Ascending aorta (tissue), 2 donors: ENCODE measurements at regions not wholly inside any gene's neighbourhood (a gene's known extent, or its start where the extent isn't known, plus 50 kb on each side); places are given as distances from the start of the nearest gene placed in this dataset.

Source experiments
- DNase-seq, 2 donors: peaks; one replicate each; pipeline ENCODE4 v3.0.0-alpha.2; 2019; ENCODE audit warnings: low spot score in 2 of 2
- H3K27ac ChIP-seq, 2 donors: fragments of 200-600 bp; sonication (generic); one replicate each; pipeline ENCODE4 v1.5.1; 2016 to 2017; ENCODE audit warnings: mild to moderate bottlenecking in 1 of 2
- H3K27me3 ChIP-seq: fragments of 200-600 bp; sonication (generic); one replicate; pipeline ENCODE4 v1.5.1; 2017
- H3K36me3 ChIP-seq, 2 donors: fragments of 200-600 bp; sonication (generic); one replicate each; pipeline ENCODE4 v1.5.1; 2016
- H3K4me1 ChIP-seq, 2 donors: fragments of 200-600 bp; sonication (generic); one replicate each; pipeline ENCODE4 v1.5.1; 2016 to 2017; ENCODE audit warnings: mild to moderate bottlenecking in 1 of 2
- H3K4me3 ChIP-seq, 2 donors: fragments of 200-600 bp; sonication (generic); one replicate each; pipeline ENCODE4 v1.5.1; 2016 to 2017; ENCODE audit warnings: mild to moderate bottlenecking in 1 of 2
- H3K9me3 ChIP-seq, 2 donors: fragments of 200-600 bp; sonication (generic); one replicate each; pipeline ENCODE4 v1.5.1; 2016
- CTCF ChIP-seq, 3 experiments: fragments of 200-600 bp in 2 of 3; fragments of 450-650 bp in 1 of 3; sonication (generic) in 2 of 3; IDR thresholded peaks; one replicate each; pipeline ENCODE4 v1.5.1; 2016 to 2019; ENCODE audit warnings: antibody characterized with exemption in 3 of 3, mild to moderate bottlenecking in 1 of 3, moderate library complexity in 1 of 3
- intact Hi-C: fragments of 100-400 bp; cut with DNase I; formaldehyde crosslinking; loops from one replicate; pipeline ENCODE4 v1.15.1; 2023

DNA sequence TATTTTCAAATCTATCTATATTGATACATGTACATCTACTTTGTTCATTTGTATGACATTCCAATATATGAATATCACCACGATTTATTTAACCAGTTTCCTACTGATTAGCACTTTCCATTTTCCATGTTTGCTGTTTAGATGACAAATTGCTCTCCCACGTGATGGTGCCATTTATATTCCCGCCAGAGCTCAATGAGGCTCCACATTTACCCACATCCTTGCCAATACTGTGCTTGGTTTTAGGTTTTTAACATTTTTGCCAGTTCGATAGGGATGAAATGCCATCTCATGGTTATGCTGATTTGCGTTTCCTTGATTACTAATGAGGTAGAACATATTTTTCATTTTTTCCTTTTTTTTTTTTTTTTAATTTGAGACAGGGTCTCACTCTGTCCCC lies 86.7 kb upstream of the TRIM2 start:
- TF ChIP-seq CTCF (IDR thresholded peaks at IDR 0.05), result no peak
- intact Hi-C loops, result no loop called here
- H3K27ac ChIP-seq, result no peak overlapping the region
- H3K4me3 ChIP-seq, result no peak overlapping the region
- no peaks in the 10 kb centered on the region for H3K27me3 ChIP-seq
- H3K36me3 ChIP-seq, result no peaks in the 10 kb centered on the region
- H3K9me3 ChIP-seq, result no peaks in the 10 kb centered on the region
- H3K4me1 ChIP-seq, result peaks cover 10 to 14% of the 10 kb centered on the region in 2 donors
- no peak for DNase-seq

- H3K9me3 ChIP-seq, result no peaks in the 10 kb centered on the region
- H3K27ac ChIP-seq, result no peak overlapping the region
- no peaks in the 10 kb centered on the region for H3K27me3 ChIP-seq
- no peak overlapping the region for H3K4me3 ChIP-seq
- no peak for TF ChIP-seq CTCF (IDR thresholded peaks at IDR 0.05)
- H3K36me3 ChIP-seq, result no peaks in the 10 kb centered on the region
- peaks cover 10 to 13% of the 10 kb centered on the region in 2 donors for H3K4me1 ChIP-seq
- DNase-seq, result no peak
- intact Hi-C loops, result loop anchor here (10.0 kb wide), 1 partner anchor 335 kb away; no protein-coding TSS in a partner anchor
Measured at GRCh38 chr4:153119626-153120025, 84.6 kb upstream of the TRIM2 start.

DNA sequence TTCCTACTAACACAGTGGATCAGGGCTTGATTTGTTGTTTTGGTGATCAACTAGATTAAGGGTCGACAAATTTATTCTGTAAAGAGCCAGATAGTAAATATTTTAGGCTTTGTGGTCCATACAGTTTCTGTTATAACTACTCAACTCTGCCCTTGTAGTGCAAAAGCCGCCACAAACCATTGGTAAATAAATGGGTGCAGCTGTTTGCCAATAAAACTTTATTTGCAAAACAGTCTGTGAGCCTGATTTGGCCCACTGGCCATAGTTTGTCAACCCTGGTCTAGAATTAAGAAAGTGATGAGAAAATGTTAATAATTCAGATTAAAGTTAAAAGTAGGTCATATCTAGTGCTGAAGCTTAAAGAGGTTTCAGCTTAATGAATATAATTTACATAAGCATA lies 84.0 kb upstream of the TRIM2 start:
- Histone ChIP-seq H3K27ac (no peak overlapping the region), H3K9me3 (no peaks in the 10 kb centered on the region), H3K4me3 (no peak overlapping the region), H3K27me3 (no peaks in the 10 kb centered on the region), H3K4me1 (peaks cover 7 to 10% of the 10 kb centered on the region in 2 donors), H3K36me3 (no peaks in the 10 kb centered on the region)
- intact Hi-C loops, result loop anchor here (10.0 kb wide), 1 partner anchor 335 kb away; no protein-coding TSS in a partner anchor
- no peak for TF ChIP-seq CTCF (IDR thresholded peaks at IDR 0.05)
- DNase-seq, result no peak

DNA sequence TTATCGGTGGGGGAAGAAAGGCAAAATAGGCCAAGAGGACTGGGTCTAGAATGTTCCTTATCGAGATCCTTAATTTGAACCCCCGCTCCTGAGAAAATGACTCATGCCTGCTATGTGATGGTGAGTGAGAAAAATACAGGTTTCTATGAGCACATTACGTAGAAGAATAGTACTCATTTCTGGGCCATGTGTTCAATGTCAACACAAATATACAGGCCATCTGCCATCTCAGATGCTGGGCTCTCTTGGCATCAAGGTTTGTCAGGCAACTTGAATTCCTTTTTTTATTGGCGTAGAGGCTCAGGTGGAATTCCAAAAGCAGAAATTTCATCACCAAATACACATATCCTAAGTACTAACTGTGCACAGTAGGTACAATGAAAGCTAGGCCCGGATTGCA lies 81.4 kb upstream of the TRIM2 start:
- Histone ChIP-seq H3K27ac (no peak overlapping the region), H3K36me3 (no peaks in the 10 kb centered on the region), H3K4me1 (peaks cover 0 to 4% of the 10 kb centered on the region in 2 donors), H3K4me3 (no peak overlapping the region), H3K27me3 (no peaks in the 10 kb centered on the region), H3K9me3 (no peaks in the 10 kb centered on the region)
- TF ChIP-seq CTCF (IDR thresholded peaks at IDR 0.05), result no peak
- intact Hi-C loops, result loop anchor here (10.0 kb wide), 1 partner anchor 338 kb away; no protein-coding TSS in a partner anchor
- no peak for DNase-seq

DNA sequence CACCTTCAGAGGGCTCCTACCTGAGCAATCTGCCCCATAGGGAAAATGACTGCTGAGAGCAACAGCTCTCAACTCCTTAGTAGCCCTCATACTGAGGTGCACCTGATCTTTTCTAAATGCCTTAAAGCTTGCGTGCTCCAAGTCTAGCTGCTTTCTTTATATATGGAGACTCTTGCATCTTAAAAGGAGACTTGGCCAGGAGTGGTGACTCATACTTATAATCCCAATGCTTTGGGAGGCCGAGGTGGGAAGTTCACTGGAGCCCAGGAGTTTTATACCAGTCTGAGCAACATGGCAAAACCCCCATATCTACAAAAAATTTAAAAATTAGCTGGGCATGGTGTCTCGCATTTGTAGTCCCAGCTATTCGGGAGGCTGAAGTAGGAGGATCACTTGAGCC lies 78.1 kb upstream of the TRIM2 start:
- no peaks in the 10 kb centered on the region for H3K9me3 ChIP-seq
- H3K4me3 ChIP-seq, result no peak overlapping the region
- no peaks in the 10 kb centered on the region for H3K36me3 ChIP-seq
- intact Hi-C loops, result loop anchor here (10.0 kb wide), 1 partner anchor 341 kb away; no protein-coding TSS in a partner anchor
- no peak overlapping the region for H3K27ac ChIP-seq
- TF ChIP-seq CTCF (IDR thresholded peaks at IDR 0.05), result no peak
- no peaks in the 10 kb centered on the region for H3K27me3 ChIP-seq
- H3K4me1 ChIP-seq, result peaks cover 0 to 4% of the 10 kb centered on the region in 2 donors
- DNase-seq, result no peak
